Progenitor cell of endocrine pancreas (in vitro differentiated cells): ENCODE measurements at regions not wholly inside any gene's neighbourhood (a gene's known extent, or its start where the extent isn't known, plus 50 kb on each side); places are given as distances from the start of the nearest gene placed in this dataset.
"Not testable (repeated sequence)": the region's sequence is repeated elsewhere in the genome, so short reads cannot be mapped to it uniquely, and the experiment has no call there.

Source experiments
- DNase-seq: peaks from one replicate; pipeline ENCODE4 v3.0.0; 2021; ENCODE audit warnings: low spot score; ENCODE audit not compliant: unreplicated experiment
- H3K27ac Mint-ChIP-seq: 2 replicates; pipeline ENCODE4 v1.8.0; 2021; ENCODE audit warnings: mild to moderate bottlenecking, moderate library complexity, mixed read lengths
- H3K27me3 Mint-ChIP-seq: 2 replicates; pipeline ENCODE4 v1.8.0; 2021; ENCODE audit warnings: mixed read lengths
- H3K36me3 Mint-ChIP-seq: 2 replicates; pipeline ENCODE4 v1.8.0; 2022; ENCODE audit warnings: mixed read lengths; ENCODE audit not compliant: insufficient read depth
- H3K4me1 Mint-ChIP-seq: 2 replicates; pipeline ENCODE4 v1.8.0; 2021; ENCODE audit warnings: low read depth, mixed read lengths
- H3K4me3 Mint-ChIP-seq: 2 replicates; pipeline ENCODE4 v1.8.0; 2021; ENCODE audit warnings: low read depth, mild to moderate bottlenecking, moderate library complexity, mixed read lengths
- H3K9me3 Mint-ChIP-seq: 2 replicates; pipeline ENCODE4 v1.8.0; 2021; ENCODE audit warnings: low read depth, mixed read lengths
- CTCF ChIP-seq: fragments of 200-600 bp; sonication (generic); IDR thresholded peaks from one replicate; pipeline ENCODE4 v1.5.0; 2021; ENCODE audit warnings: antibody characterized with exemption, mild to moderate bottlenecking; ENCODE audit not compliant: unreplicated experiment

- no peaks in the 10 kb centered on the region for H3K27me3 Mint-ChIP-seq
- peaks cover 3% of the 10 kb centered on the region for H3K9me3 Mint-ChIP-seq
- no peak for DNase-seq
- no peak overlapping the region for H3K4me3 Mint-ChIP-seq
- H3K36me3 Mint-ChIP-seq: no peaks in the 10 kb centered on the region
- H3K27ac Mint-ChIP-seq: no peak overlapping the region
- H3K4me1 Mint-ChIP-seq: no peaks in the 10 kb centered on the region
- no peak for TF ChIP-seq CTCF
These were observed 84.3 kb upstream of the RAPH1 start for GRCh38 chr2:203619267-203619878.

- no peak overlapping the region for H3K27ac Mint-ChIP-seq
- H3K27me3 Mint-ChIP-seq: no peaks in the 10 kb centered on the region
- no peak for DNase-seq
- peaks cover 6% of the 10 kb centered on the region for H3K9me3 Mint-ChIP-seq
- no peak for TF ChIP-seq CTCF
- H3K4me3 Mint-ChIP-seq: no peak overlapping the region
- no peaks in the 10 kb centered on the region for H3K36me3 Mint-ChIP-seq
- H3K4me1 Mint-ChIP-seq: peaks cover 4% of the 10 kb centered on the region
These were observed 84.4 kb upstream of the CD28 start for GRCh38 chr2:203621981-203622515.

- Mint-ChIP-seq H3K4me1 (peaks cover 4% of the 10 kb centered on the region), H3K4me3 (no peak overlapping the region), H3K27me3 (no peaks in the 10 kb centered on the region), H3K9me3 (peaks cover 6% of the 10 kb centered on the region), H3K36me3 (no peaks in the 10 kb centered on the region), H3K27ac (no peak overlapping the region)
- no peak for TF ChIP-seq CTCF
- DNase-seq: no peak
These were observed 83.3 kb upstream of the CD28 start for GRCh38 chr2:203623096-203623495.

- Mint-ChIP-seq H3K27ac (no peak overlapping the region), H3K36me3 (no peaks in the 10 kb centered on the region), H3K9me3 (peaks cover 6% of the 10 kb centered on the region), H3K4me1 (peaks cover 4% of the 10 kb centered on the region), H3K27me3 (no peaks in the 10 kb centered on the region), H3K4me3 (no peak overlapping the region)
- TF ChIP-seq CTCF: no peak
- no peak for DNase-seq
These were observed 82.8 kb upstream of the CD28 start for GRCh38 chr2:203623661-203624060.

- TF ChIP-seq CTCF: no peak
- DNase-seq: no peak
- H3K9me3 Mint-ChIP-seq: peaks cover 3% of the 10 kb centered on the region
- peaks cover 8% of the 10 kb centered on the region for H3K4me1 Mint-ChIP-seq
- H3K36me3 Mint-ChIP-seq: no peaks in the 10 kb centered on the region
- H3K27me3 Mint-ChIP-seq: no peaks in the 10 kb centered on the region
- no peak overlapping the region for H3K4me3 Mint-ChIP-seq
- no peak overlapping the region for H3K27ac Mint-ChIP-seq
These were observed 80.7 kb upstream of the CD28 start for GRCh38 chr2:203625701-203626100.

- H3K36me3 Mint-ChIP-seq, DNase-seq, H3K27ac Mint-ChIP-seq, H3K9me3 Mint-ChIP-seq, H3K27me3 Mint-ChIP-seq, H3K4me3 Mint-ChIP-seq: not testable (repeated sequence)
- H3K4me1 Mint-ChIP-seq: peaks cover 12% of the 10 kb centered on the region
These were observed 80.2 kb upstream of the CD28 start for GRCh38 chr2:203626247-203626646.
